ENCODE measurements at regions not wholly inside any gene's neighbourhood (a gene's known extent, or its start where the extent isn't known, plus 50 kb on each side); places are given as distances from the start of the nearest gene placed in this dataset.

DNA sequence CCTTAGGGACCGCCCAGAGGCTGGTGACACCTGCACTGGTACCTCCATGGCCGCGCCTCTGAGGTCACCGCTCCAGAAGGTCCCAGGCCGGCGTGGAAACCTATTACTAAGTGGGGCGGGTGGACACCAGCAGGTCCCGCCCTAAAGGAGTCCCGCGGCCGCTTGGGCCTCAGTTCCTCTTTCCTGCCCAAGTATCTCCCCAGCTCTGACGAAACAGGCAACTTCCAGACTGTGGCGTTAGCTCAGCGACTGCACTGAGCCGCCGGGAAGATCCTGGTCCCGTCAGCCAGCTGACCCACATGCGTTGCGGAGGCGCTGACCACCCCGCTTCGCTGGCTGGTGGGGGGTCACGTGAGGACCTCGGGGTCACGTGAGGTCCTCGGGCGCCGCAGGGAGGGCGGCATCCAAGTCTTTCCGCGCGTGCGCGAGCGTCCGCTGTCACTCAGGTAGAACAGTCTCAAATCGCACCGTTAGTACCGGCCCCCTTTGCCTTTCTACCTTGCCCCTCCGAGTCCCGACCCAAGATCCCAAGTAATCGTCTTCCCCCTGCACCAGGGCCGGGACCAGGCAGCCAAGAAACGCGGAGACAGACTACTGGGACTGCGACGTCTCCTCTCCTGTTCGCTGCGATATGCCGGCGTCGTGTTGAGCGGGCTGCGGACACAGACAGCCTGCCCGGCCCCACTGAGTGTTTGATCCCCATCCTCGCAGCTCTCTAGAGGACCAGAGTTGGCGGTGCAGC lies 53.7 kb upstream of the KDM4C start:
- DNase-seq, result peak; percentile 72

DNA sequence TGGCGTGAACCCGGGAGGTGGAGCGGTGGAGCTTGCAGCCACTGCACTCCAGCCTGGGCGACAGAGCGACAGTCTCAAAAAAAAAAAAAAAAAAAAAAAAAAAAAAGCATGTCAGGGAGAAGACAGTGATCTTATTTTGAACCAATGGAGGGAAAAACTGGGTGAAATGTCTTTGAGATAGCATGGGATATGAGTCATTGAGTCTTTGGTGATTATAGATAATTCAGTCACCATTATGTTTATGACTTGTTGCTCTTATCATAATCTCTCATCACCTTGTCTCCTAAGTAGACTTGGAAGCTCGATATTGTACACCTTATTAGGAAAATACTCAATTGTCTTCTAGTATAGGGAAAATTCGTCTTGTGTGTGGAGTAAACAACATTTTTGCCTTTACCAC lies 55.1 kb upstream of the KDM4C start:
- peak; percentile 24 for DNase-seq

DNA sequence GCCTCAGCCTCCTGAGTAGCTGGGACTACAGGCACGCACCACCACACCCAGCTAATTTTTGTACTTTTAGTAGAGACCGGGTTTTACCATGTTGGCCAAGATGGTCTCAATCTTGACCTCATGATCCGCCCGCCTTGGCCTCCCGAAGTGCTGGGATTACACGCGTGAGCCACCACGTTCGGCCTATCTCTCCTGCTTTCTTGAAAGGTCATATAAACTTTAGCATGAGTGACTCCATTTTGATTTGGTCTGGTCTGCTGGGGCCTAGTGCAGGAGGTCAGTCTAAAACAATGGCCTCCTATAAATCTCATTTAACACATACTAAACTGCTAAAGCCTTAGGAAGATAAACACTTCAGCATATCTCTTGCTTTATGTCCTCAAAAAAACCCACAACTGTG lies 50.6 kb upstream of the GLDC start:
- DNase-seq, result no peak

DNA sequence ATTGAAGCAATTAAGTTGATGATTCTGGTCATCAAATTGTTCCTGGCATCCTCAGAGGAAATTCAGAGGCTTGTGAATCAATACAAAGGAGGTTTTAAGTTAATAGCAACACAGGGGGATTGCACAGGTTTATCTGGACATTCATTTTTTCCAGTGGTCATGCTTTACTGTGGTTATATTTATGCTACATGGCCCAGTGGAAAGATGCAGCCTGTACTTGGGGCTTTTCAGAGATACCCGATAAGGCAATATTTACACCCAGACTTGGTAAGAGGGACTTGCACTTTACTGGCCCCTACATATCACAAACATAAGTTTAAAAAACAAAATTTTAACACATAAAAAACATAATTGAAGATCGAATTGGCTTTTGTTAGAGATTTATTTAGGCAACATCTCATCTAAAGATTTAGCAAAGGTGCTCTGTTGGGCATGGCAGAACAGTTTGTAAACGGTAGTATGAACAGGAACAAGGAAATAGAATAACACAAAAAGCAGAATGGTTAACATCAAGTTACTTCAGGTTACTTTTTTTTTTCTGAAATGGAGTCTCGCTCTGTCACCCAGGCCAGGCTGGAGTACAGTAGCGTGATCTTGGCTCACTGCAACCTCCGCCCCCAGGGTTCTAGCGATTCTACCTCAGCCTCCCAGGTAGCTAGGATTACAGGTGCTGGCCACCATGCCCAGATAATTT lies 49.7 kb upstream of the GLDC start:
- no peak for DNase-seq

Measured in EL (cell line).